Gastroesophageal sphincter (tissue), 4 donors: ENCODE measurements at regions not wholly inside any gene's neighbourhood (a gene's known extent, or its start where the extent isn't known, plus 50 kb on each side); places are given as distances from the start of the nearest gene placed in this dataset.

Source experiments
- ATAC-seq: fragments of 150-250 bp; one replicate; pipeline ENCODE4 v1.9.1; 2016; ENCODE audit warnings: mild to moderate bottlenecking, moderate library complexity
- H3K27ac ChIP-seq, 4 donors: fragments of 200-600 bp; sonication (generic) in 3 of 4; 1 replicate in 3 of 4; 2 replicates in 1 of 4; pipeline ENCODE4 v1.5.1; 2016 to 2019
- H3K27me3 ChIP-seq: fragments of 200-600 bp; sonication (generic); one replicate; pipeline ENCODE4 v1.5.1; 2019
- H3K36me3 ChIP-seq, 2 donors: fragments of 200-600 bp; sonication (generic); one replicate each; pipeline ENCODE4 v1.5.1; 2019; ENCODE audit warnings: control low read depth in 1 of 2
- H3K4me1 ChIP-seq, 3 donors: fragments of 200-600 bp; sonication (generic); 1 replicate in 2 of 3; 2 replicates in 1 of 3; pipeline ENCODE4 v1.5.1; 2016 to 2019; ENCODE audit warnings: control low read depth in 2 of 3
- H3K4me3 ChIP-seq, 2 donors: fragments of 200-600 bp; sonication (generic); one replicate each; pipeline ENCODE4 v1.5.1; 2019; ENCODE audit warnings: mild to moderate bottlenecking in 1 of 2, moderate library complexity in 1 of 2
- H3K9me3 ChIP-seq, 3 donors: fragments of 200-600 bp; sonication (generic); one replicate each; pipeline ENCODE4 v1.5.1; 2017 to 2019; ENCODE audit warnings: control low read depth in 2 of 3
- CTCF ChIP-seq, 4 experiments: fragments of 200-600 bp in 2 of 4; fragments of 450-650 bp in 2 of 4; sonication (generic) in 1 of 4; IDR thresholded peaks; one replicate each; pipeline ENCODE4 v1.5.1; 2017 to 2019; ENCODE audit warnings: antibody characterized with exemption in 4 of 4, mild to moderate bottlenecking in 2 of 4, moderate library complexity in 2 of 4
- EP300 ChIP-seq: sonication (generic); formaldehyde crosslinking; IDR thresholded peaks from one replicate; pipeline ENCODE4 v1.6.1; 2017; ENCODE audit warnings: antibody characterized with exemption, mild to moderate bottlenecking
- POLR2A ChIP-seq, 2 donors: fragments of 450-650 bp; IDR thresholded peaks; one replicate each; pipeline ENCODE4 v1.6.1; 2017; ENCODE audit warnings: antibody characterized with exemption in 2 of 2, mild to moderate bottlenecking in 2 of 2, moderate library complexity in 1 of 2
- POLR2AphosphoS5 ChIP-seq: sonication (generic); formaldehyde crosslinking; IDR thresholded peaks from one replicate; pipeline ENCODE4 v1.6.1; 2017; ENCODE audit warnings: antibody characterized with exemption
- WGBS, 2 donors: methylation state at CpG; one replicate each; pipeline ENCODE4 v1.1.5; 2018; ENCODE audit warnings: low coverage in 1 of 2; 5-methylcytosine and 5-hydroxymethylcytosine counted together

DNA sequence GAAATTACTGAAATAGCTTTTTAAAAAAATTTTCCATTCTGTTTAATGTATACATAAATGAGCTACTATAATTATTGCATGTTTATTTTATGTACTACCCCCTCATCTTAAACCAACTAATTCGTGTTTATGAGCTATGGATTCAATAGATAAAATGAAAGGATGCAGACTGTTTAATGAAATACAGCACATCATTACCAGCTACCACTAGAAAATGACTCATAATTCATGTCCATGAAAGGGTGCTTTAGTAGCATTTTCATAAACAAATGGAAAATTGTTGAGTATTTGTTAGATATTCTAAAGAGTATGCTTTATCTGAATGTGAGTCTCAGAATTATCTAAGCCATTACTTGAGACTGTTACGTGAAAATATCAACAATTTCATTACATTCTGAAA lies 1590.1 kb downstream of the HACE1 start:
- ATAC-seq = no peak
- H3K4me1 ChIP-seq = no peaks in the 10 kb centered on the region
- H3K9me3 ChIP-seq = no peaks in the 10 kb centered on the region
- no peaks in the 10 kb centered on the region for H3K27me3 ChIP-seq
- H3K36me3 ChIP-seq = no peaks in the 10 kb centered on the region
- no peak overlapping the region for H3K4me3 ChIP-seq
- 21 to 30% methylated on average over 2 of the region's 2 CpGs for WGBS, 2 donors
- no peak for TF ChIP-seq POLR2AphosphoS5
- no peak for TF ChIP-seq POLR2A (IDR thresholded peaks at IDR 0.05)
- TF ChIP-seq CTCF (IDR thresholded peaks at IDR 0.05) = no peak
- TF ChIP-seq EP300 = no peak
- H3K27ac ChIP-seq = no peak overlapping the region

GRCh38 chr6:103268335-103268734 lies 1591.4 kb downstream of the HACE1 start:
- no peak for TF ChIP-seq POLR2AphosphoS5
- TF ChIP-seq CTCF (IDR thresholded peaks at IDR 0.05) = no peak
- no peak for TF ChIP-seq POLR2A (IDR thresholded peaks at IDR 0.05)
- no peak for TF ChIP-seq EP300
- no peak overlapping the region for H3K4me3 ChIP-seq
- no peaks in the 10 kb centered on the region for H3K36me3 ChIP-seq
- H3K27ac ChIP-seq = no peak overlapping the region
- no peak for ATAC-seq
- WGBS, 2 donors = 55 to 62% methylated on average over 2 of the region's 2 CpGs
- no peaks in the 10 kb centered on the region for H3K27me3 ChIP-seq
- H3K9me3 ChIP-seq = no peaks in the 10 kb centered on the region
- H3K4me1 ChIP-seq = no peaks in the 10 kb centered on the region

- ATAC-seq = no peak
- 100% methylated on average over 2 of the region's 9 CpGs; no CpG with 5 or more reads in 1 of the 2 donors for WGBS, 2 donors
- H3K4me1 ChIP-seq = no peaks in the 10 kb centered on the region
- no peak overlapping the region for H3K4me3 ChIP-seq
- no peaks in the 10 kb centered on the region for H3K36me3 ChIP-seq
- no peak overlapping the region for H3K27ac ChIP-seq
- no peaks in the 10 kb centered on the region for H3K27me3 ChIP-seq
- TF ChIP-seq EP300 (no peak), POLR2A (IDR thresholded peaks at IDR 0.05) (no peak), POLR2AphosphoS5 (no peak), CTCF (IDR thresholded peaks at IDR 0.05) (no peak)
- no peaks in the 10 kb centered on the region for H3K9me3 ChIP-seq
These were observed 1595.7 kb downstream of the HACE1 start for GRCh38 chr6:103264020-103264419.

GRCh38 chr6:103255132-103255531 lies 1604.6 kb downstream of the HACE1 start:
- H3K36me3 ChIP-seq = no peaks in the 10 kb centered on the region
- ATAC-seq = no peak

DNA sequence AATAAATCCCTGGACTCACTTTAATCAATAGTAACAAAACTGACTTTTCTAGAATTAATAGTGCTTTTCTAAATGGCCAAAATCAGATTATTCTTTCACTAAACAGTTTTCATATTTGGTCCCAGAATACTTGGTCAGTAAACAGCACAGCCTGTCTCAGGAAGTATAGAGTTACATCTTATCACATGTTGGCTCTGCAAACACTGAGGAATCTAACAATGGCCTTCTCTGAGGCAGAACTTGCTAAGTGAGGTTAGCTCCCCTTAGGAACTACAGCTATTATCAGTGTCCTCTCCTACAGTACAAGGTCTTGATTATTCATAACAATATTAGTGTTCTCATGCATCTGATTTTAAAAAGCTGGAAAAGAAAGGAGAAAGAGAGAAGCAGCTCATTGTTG lies 1622.8 kb downstream of the HACE1 start:
- no peak overlapping the region for H3K4me3 ChIP-seq
- H3K36me3 ChIP-seq = no peaks in the 10 kb centered on the region
- H3K4me1 ChIP-seq = no peaks in the 10 kb centered on the region
- H3K9me3 ChIP-seq = no peaks in the 10 kb centered on the region
- TF ChIP-seq POLR2AphosphoS5 = no peak
- no peak for TF ChIP-seq CTCF (IDR thresholded peaks at IDR 0.05)
- no peak for TF ChIP-seq POLR2A (IDR thresholded peaks at IDR 0.05)
- no peak for TF ChIP-seq EP300
- no peak overlapping the region for H3K27ac ChIP-seq
- no peak for ATAC-seq
- H3K27me3 ChIP-seq = no peaks in the 10 kb centered on the region

More at GRCh38 chr6:103255132-103255531, 1604.6 kb downstream of the HACE1 start:
- no peak overlapping the region for H3K27ac ChIP-seq
- no peak overlapping the region for H3K4me3 ChIP-seq
- TF ChIP-seq EP300 = no peak
- TF ChIP-seq POLR2A (IDR thresholded peaks at IDR 0.05) = no peak
- H3K9me3 ChIP-seq = no peaks in the 10 kb centered on the region
- H3K27me3 ChIP-seq = no peaks in the 10 kb centered on the region
- H3K4me1 ChIP-seq = no peaks in the 10 kb centered on the region
- WGBS, 2 donors = 93 to 100% methylated on average over 1 to 2 of the region's 2 CpGs

DNA sequence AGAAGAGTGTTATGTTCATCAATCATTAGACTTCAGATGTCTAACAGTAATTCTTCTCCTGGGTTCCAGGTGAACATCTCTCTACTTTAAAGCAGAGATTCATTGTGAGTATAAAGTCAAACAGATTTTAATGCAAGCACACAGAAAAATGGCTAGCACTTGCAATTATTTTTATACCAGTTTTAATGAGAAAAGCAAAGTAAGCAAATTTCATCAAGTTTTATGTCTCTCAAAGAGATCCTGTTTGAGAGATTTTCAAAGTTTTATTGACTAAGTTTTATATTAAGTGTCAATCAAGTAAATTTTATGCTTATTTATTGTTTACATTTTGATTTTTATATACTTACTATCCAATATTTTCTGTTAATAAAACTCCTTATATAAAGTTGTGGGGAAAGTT lies 1628.5 kb downstream of the HACE1 start:
- TF ChIP-seq CTCF (IDR thresholded peaks at IDR 0.05) = no peak
- TF ChIP-seq POLR2A (IDR thresholded peaks at IDR 0.05) = no peak
- no peak for TF ChIP-seq POLR2AphosphoS5
- no peak for TF ChIP-seq EP300
- Histone ChIP-seq H3K27me3 (no peaks in the 10 kb centered on the region), H3K9me3 (peaks cover 0 to 14% (median 0%) of the 10 kb centered on the region in 3 donors), H3K4me3 (no peak overlapping the region), H3K36me3 (no peaks in the 10 kb centered on the region), H3K4me1 (no peaks in the 10 kb centered on the region), H3K27ac (no peak overlapping the region)
- no peak for ATAC-seq
